GM23338 (cell line): ENCODE measurements at regions not wholly inside any gene's neighbourhood (a gene's known extent, or its start where the extent isn't known, plus 50 kb on each side); places are given as distances from the start of the nearest gene placed in this dataset.

Experiments
- CREB1 ChIP-seq: fragments of 250-450 bp; sonication (Bioruptor Pico); IDR thresholded peaks from 2 replicates; pipeline ENCODE4 v1.5.0; 2020; ENCODE audit warnings: low read depth, mild to moderate bottlenecking, moderate library complexity
- ETS1 ChIP-seq: IDR thresholded peaks from 2 replicates; pipeline ENCODE4 v1.6.1; 2016; ENCODE audit warnings: antibody characterized with exemption
- EZH2 ChIP-seq: fragments of 200-600 bp; sonication (generic); IDR thresholded peaks from one replicate; pipeline ENCODE4 v1.8.0; 2017; ENCODE audit warnings: antibody characterized with exemption, mild to moderate bottlenecking, low read depth; ENCODE audit not compliant: unreplicated experiment
- EZH2phosphoT487 ChIP-seq: fragments of 200-600 bp; sonication (generic); IDR thresholded peaks from one replicate; pipeline ENCODE4 v1.8.1; 2018; ENCODE audit warnings: antibody characterized with exemption; ENCODE audit not compliant: unreplicated experiment
- JUNB ChIP-seq: IDR thresholded peaks from one replicate; pipeline ENCODE4 v1.6.1; 2016; ENCODE audit warnings: antibody characterized with exemption; ENCODE audit not compliant: unreplicated experiment
- NANOG ChIP-seq: IDR thresholded peaks from 2 replicates; pipeline ENCODE4 v1.6.1; 2016; ENCODE audit warnings: antibody characterized with exemption, borderline replicate concordance
- POLR2AphosphoS5 ChIP-seq: IDR thresholded peaks from 2 replicates; pipeline ENCODE4 v1.6.1; 2016; ENCODE audit warnings: antibody characterized with exemption, low read depth
- ZNF114 ChIP-seq: fragments of 250-450 bp; sonication (Bioruptor Pico); IDR thresholded peaks from 2 replicates; pipeline ENCODE4 v1.5.0; 2020; ENCODE audit warnings: mild to moderate bottlenecking, moderate library complexity
- ZNF331 ChIP-seq: fragments of 250-450 bp; sonication (Bioruptor Pico); IDR thresholded peaks from 2 replicates; pipeline ENCODE4 v1.5.0; 2020; ENCODE audit warnings: low read depth, mild to moderate bottlenecking, moderate library complexity
- TF ChIP-seq, protein P1 (sequence below), 2 experiments: fragments of 200-600 bp in 1 of 2; sonication (generic) in 1 of 2; conservative IDR thresholded peaks; 2 replicates each; pipeline versions ENCODE4 v1.5.1 to v1.6.1; 2016 to 2017; ENCODE audit warnings: antibody characterized with exemption in 2 of 2, low read depth in 2 of 2, mild to moderate bottlenecking in 2 of 2, moderate library complexity in 1 of 2
- TF ChIP-seq, protein P2 (sequence below): IDR thresholded peaks from one replicate; pipeline ENCODE4 v1.6.1; 2018; ENCODE audit warnings: antibody characterized with exemption; ENCODE audit not compliant: unreplicated experiment

GRCh38 chr15:38129531-38130204 lies 123.0 kb upstream of the SPRED1 start:
- TF ChIP-seq, protein P1, sequence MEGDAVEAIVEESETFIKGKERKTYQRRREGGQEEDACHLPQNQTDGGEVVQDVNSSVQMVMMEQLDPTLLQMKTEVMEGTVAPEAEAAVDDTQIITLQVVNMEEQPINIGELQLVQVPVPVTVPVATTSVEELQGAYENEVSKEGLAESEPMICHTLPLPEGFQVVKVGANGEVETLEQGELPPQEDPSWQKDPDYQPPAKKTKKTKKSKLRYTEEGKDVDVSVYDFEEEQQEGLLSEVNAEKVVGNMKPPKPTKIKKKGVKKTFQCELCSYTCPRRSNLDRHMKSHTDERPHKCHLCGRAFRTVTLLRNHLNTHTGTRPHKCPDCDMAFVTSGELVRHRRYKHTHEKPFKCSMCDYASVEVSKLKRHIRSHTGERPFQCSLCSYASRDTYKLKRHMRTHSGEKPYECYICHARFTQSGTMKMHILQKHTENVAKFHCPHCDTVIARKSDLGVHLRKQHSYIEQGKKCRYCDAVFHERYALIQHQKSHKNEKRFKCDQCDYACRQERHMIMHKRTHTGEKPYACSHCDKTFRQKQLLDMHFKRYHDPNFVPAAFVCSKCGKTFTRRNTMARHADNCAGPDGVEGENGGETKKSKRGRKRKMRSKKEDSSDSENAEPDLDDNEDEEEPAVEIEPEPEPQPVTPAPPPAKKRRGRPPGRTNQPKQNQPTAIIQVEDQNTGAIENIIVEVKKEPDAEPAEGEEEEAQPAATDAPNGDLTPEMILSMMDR (conservative IDR thresholded peaks at IDR 0.05; ENCODE audit: low read depth in 2 of 2), result no peak
- TF ChIP-seq ETS1 (no peak), EZH2 (no peak), EZH2phosphoT487 (no peak), POLR2AphosphoS5 (no peak), JUNB (no peak), ZNF331 (CRISPR knock-in tag) (no peak), CREB1 (CRISPR knock-in tag) (no peak), ZNF114 (CRISPR knock-in tag) (no peak), NANOG (no peak)
- TF ChIP-seq, protein P2, sequence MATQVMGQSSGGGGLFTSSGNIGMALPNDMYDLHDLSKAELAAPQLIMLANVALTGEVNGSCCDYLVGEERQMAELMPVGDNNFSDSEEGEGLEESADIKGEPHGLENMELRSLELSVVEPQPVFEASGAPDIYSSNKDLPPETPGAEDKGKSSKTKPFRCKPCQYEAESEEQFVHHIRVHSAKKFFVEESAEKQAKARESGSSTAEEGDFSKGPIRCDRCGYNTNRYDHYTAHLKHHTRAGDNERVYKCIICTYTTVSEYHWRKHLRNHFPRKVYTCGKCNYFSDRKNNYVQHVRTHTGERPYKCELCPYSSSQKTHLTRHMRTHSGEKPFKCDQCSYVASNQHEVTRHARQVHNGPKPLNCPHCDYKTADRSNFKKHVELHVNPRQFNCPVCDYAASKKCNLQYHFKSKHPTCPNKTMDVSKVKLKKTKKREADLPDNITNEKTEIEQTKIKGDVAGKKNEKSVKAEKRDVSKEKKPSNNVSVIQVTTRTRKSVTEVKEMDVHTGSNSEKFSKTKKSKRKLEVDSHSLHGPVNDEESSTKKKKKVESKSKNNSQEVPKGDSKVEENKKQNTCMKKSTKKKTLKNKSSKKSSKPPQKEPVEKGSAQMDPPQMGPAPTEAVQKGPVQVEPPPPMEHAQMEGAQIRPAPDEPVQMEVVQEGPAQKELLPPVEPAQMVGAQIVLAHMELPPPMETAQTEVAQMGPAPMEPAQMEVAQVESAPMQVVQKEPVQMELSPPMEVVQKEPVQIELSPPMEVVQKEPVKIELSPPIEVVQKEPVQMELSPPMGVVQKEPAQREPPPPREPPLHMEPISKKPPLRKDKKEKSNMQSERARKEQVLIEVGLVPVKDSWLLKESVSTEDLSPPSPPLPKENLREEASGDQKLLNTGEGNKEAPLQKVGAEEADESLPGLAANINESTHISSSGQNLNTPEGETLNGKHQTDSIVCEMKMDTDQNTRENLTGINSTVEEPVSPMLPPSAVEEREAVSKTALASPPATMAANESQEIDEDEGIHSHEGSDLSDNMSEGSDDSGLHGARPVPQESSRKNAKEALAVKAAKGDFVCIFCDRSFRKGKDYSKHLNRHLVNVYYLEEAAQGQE, result no peak
